ENCODE measurements at regions not wholly inside any gene's neighbourhood (a gene's known extent, or its start where the extent isn't known, plus 50 kb on each side); places are given as distances from the start of the nearest gene placed in this dataset.

DNA sequence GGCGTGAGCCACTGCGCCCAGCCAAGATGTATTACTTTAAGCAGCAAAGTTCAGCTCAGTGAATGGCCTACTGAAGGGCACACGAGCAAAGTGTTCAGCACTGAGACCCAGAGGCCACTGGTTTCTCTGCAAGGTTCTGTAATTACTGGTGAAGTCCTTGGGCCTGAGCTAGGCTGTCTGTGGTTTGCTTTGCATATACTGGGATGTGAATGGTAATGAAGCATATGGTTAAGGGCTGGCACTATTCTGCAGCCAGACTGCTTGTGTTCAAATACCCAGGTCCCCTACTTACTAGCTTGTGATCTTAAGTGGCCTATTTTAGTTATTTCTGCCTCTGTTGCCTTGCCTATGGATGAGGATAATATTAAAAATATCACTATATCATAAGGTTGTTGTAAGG is 72.0 kb downstream of the LLPH start:
- TF ChIP-seq ARNTL (CRISPR knock-in tag; IDR thresholded peaks at IDR 0.05; ENCODE audit: borderline replicate concordance, low read depth) (no peak), ZFP3 (CRISPR knock-in tag; IDR thresholded peaks at IDR 0.05) (no peak), ISL1 (CRISPR knock-in tag; IDR thresholded peaks at IDR 0.05) (no peak), SNAI2 (CRISPR knock-in tag; IDR thresholded peaks at IDR 0.05) (no peak), ZNF8 (CRISPR knock-in tag; IDR thresholded peaks at IDR 0.05) (no peak), ZNF70 (CRISPR knock-in tag; IDR thresholded peaks at IDR 0.05) (no peak), RARB (CRISPR knock-in tag; IDR thresholded peaks at IDR 0.05) (no peak), OSR1 (CRISPR knock-in tag; IDR thresholded peaks at IDR 0.05) (no peak)
- TF ChIP-seq, protein P1, sequence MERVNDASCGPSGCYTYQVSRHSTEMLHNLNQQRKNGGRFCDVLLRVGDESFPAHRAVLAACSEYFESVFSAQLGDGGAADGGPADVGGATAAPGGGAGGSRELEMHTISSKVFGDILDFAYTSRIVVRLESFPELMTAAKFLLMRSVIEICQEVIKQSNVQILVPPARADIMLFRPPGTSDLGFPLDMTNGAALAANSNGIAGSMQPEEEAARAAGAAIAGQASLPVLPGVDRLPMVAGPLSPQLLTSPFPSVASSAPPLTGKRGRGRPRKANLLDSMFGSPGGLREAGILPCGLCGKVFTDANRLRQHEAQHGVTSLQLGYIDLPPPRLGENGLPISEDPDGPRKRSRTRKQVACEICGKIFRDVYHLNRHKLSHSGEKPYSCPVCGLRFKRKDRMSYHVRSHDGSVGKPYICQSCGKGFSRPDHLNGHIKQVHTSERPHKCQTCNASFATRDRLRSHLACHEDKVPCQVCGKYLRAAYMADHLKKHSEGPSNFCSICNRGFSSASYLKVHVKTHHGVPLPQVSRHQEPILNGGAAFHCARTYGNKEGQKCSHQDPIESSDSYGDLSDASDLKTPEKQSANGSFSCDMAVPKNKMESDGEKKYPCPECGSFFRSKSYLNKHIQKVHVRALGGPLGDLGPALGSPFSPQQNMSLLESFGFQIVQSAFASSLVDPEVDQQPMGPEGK (CRISPR knock-in tag; IDR thresholded peaks at IDR 0.05; ENCODE audit: borderline replicate concordance): no peak

All from SK-N-SH treated with all-trans-retinoic acid at 6 μM for 48 hours (cell line).